ENCODE measurements at regions not wholly inside any gene's neighbourhood (a gene's known extent, or its start where the extent isn't known, plus 50 kb on each side); places are given as distances from the start of the nearest gene placed in this dataset.

- ATAC-seq (ENCODE audit: low read depth) = no peak
- Mint-ChIP-seq H3K4me1 (peaks cover 3% of the 10 kb centered on the region), H3K27ac (no peak overlapping the region), H3K4me3 (no peak overlapping the region), H3K36me3 (ENCODE audit: low read depth) (peaks cover 2% of the 10 kb centered on the region), H3K27me3 (peaks cover 93% of the 10 kb centered on the region), H3K9me3 (peaks cover 25% of the 10 kb centered on the region)
- TF ChIP-seq, protein P1, sequence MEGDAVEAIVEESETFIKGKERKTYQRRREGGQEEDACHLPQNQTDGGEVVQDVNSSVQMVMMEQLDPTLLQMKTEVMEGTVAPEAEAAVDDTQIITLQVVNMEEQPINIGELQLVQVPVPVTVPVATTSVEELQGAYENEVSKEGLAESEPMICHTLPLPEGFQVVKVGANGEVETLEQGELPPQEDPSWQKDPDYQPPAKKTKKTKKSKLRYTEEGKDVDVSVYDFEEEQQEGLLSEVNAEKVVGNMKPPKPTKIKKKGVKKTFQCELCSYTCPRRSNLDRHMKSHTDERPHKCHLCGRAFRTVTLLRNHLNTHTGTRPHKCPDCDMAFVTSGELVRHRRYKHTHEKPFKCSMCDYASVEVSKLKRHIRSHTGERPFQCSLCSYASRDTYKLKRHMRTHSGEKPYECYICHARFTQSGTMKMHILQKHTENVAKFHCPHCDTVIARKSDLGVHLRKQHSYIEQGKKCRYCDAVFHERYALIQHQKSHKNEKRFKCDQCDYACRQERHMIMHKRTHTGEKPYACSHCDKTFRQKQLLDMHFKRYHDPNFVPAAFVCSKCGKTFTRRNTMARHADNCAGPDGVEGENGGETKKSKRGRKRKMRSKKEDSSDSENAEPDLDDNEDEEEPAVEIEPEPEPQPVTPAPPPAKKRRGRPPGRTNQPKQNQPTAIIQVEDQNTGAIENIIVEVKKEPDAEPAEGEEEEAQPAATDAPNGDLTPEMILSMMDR (IDR thresholded peaks at IDR 0.05) = no peak
- DNase-seq = no peak
- intact Hi-C loops (cut with micrococcal nuclease) = loop anchor here (5.0 kb wide), 1 partner anchor 38 kb away; no protein-coding TSS in a partner anchor
- ChIA-PET CTCF (no interaction called here), POLR2A (no interaction called here)
Measured at GRCh38 chr6:28774292-28775051, 149.3 kb downstream of the TRIM27 start.

GRCh38 chr6:28775052-28775376 is 148.8 kb downstream of the TRIM27 start:
- no peak for DNase-seq
- H3K36me3 Mint-ChIP-seq (ENCODE audit: low read depth) = peaks cover 4% of the 10 kb centered on the region
- peaks cover 28% of the 10 kb centered on the region for H3K9me3 Mint-ChIP-seq
- ChIA-PET CTCF (no interaction called here), POLR2A (no interaction called here)
- H3K27me3 Mint-ChIP-seq = peaks cover 92% of the 10 kb centered on the region
- TF ChIP-seq, protein P1 (IDR thresholded peaks at IDR 0.05) = no peak
- no peak overlapping the region for H3K27ac Mint-ChIP-seq
- peaks cover 3% of the 10 kb centered on the region for H3K4me1 Mint-ChIP-seq
- no peak overlapping the region for H3K4me3 Mint-ChIP-seq
- ATAC-seq (ENCODE audit: low read depth) = no peak
- intact Hi-C loops (cut with micrococcal nuclease) = loop anchor here (5.0 kb wide), 1 partner anchor 37 kb away; no protein-coding TSS in a partner anchor

DNA sequence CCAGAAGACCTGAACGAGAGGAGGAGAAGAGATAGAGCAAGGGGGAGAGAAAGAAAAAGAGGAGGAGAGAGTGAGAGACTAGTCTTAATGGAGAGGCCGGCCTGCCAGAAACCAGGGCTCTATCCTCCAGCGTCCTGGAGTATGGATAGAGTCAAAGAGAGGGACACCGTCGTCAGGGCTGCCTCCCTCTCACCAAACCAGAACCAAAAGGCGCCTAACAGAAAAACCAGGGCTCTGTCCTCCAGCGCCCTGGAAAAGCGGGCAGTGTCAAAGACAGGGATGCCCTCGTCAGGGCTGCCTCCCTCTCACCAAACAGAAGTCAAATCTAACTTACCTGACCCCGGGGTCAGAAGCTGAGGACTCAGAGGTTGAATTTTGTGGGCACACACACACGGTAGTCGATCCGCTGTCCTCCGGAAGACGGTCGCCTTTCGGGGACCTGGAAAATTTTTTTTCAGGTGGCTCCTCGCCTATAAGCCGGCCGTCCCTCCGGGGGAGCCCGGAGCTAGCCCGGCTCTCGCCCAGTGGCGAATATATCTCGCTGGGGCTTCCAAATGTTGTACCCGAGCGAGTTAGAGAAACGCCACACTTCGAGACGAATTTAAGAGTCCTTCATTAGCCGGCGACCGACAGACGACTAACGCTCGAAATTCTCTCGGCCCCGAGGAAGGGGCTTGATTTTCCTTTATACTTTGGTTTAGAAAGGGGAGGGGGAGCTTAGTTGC is 148.2 kb downstream of the TRIM27 start:
- no peak for DNase-seq
- Mint-ChIP-seq H3K4me1 (peaks cover 3% of the 10 kb centered on the region), H3K27ac (no peak overlapping the region), H3K36me3 (ENCODE audit: low read depth) (peaks cover 4% of the 10 kb centered on the region), H3K9me3 (peaks cover 29% of the 10 kb centered on the region), H3K27me3 (peaks cover 95% of the 10 kb centered on the region), H3K4me3 (no peak overlapping the region)
- intact Hi-C loops (cut with micrococcal nuclease) = loop anchor here (5.0 kb wide), 1 partner anchor 37 kb away; no protein-coding TSS in a partner anchor
- ChIA-PET POLR2A (no interaction called here), CTCF (no interaction called here)
- ATAC-seq (ENCODE audit: low read depth) = no peak
- TF ChIP-seq, protein P1 (IDR thresholded peaks at IDR 0.05) = no peak

GRCh38 chr6:28776269-28777146 is 147.3 kb downstream of the TRIM27 start:
- no peak for DNase-seq
- Mint-ChIP-seq H3K4me1 (peaks cover 8% of the 10 kb centered on the region), H3K4me3 (no peak overlapping the region), H3K27me3 (peaks cover 91% of the 10 kb centered on the region), H3K36me3 (ENCODE audit: low read depth) (peaks cover 4% of the 10 kb centered on the region), H3K27ac (no peak overlapping the region), H3K9me3 (peaks cover 31% of the 10 kb centered on the region)
- ChIA-PET POLR2A (no interaction called here), CTCF (no interaction called here)
- intact Hi-C loops (cut with micrococcal nuclease) = loop anchor here (5.0 kb wide), 1 partner anchor 36 kb away; no protein-coding TSS in a partner anchor
- no peak for ATAC-seq (ENCODE audit: low read depth)
- TF ChIP-seq, protein P1 (IDR thresholded peaks at IDR 0.05) = no peak

All from activated B cell treated with CpG ODN at 0.5 μM for 24 hours (primary cell).